GM18873 (cell line): ENCODE measurements at regions not wholly inside any gene's neighbourhood (a gene's known extent, or its start where the extent isn't known, plus 50 kb on each side); places are given as distances from the start of the nearest gene placed in this dataset.
"Not testable (repeated sequence)": the region's sequence is repeated elsewhere in the genome, so short reads cannot be mapped to it uniquely, and the experiment has no call there.

Experiments used
- ATAC-seq: cut with Tn5 transposase; IDR thresholded peaks from one replicate; pipeline ENCODE4 v1.9.1; 2021; ENCODE audit warnings: mild to moderate bottlenecking, moderate library complexity, moderate number of reproducible peaks; ENCODE audit not compliant: unreplicated experiment, low FRiP score

DNA sequence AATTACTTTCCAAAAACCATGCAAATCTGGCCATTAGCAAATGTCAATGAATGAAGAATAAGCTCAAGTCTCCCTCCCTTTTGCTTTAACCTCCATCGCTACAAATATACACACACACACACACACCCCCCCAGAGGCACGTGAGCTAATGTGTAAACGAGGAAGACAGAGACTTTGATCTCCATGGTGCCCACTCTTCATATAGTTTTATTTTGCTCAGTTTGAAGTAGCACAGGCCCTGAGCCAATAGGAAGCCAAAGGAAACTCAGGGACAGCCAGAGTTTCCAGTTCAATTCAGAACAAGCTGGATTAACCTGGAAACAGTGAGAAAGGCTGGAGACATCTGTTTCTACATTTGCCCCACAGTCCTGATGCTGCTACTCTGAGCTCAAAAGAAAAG, 248.4 kb upstream of the MEIS1 start:
- ATAC-seq, result no peak

DNA sequence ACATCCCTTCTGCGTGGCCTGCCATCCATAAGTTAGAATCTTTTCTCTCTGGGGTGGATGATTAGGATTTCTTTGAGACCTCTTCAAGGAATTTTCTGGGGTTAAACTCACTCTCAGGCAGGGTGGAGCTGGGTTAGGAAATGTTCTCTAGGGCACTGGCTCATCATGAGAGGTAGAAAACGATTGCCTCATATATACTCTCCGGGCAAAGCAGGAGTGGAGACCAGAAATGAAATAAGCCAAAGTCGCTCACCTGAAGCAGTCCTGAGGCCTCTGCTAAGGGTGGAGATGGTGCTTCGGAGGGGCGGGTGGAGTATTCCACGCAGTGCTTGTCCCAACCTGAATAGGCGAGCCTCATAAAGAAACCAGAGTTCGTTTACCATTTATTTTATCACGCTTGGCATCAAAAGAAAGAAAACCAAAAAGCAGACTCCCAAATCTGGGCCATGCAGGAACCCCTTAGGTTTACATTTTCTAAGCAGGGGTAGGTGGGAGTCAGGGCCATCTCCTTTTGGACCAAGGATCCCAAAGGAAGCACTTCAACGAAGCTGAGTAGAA, 249.3 kb upstream of the MEIS1 start:
- no peak for ATAC-seq

DNA sequence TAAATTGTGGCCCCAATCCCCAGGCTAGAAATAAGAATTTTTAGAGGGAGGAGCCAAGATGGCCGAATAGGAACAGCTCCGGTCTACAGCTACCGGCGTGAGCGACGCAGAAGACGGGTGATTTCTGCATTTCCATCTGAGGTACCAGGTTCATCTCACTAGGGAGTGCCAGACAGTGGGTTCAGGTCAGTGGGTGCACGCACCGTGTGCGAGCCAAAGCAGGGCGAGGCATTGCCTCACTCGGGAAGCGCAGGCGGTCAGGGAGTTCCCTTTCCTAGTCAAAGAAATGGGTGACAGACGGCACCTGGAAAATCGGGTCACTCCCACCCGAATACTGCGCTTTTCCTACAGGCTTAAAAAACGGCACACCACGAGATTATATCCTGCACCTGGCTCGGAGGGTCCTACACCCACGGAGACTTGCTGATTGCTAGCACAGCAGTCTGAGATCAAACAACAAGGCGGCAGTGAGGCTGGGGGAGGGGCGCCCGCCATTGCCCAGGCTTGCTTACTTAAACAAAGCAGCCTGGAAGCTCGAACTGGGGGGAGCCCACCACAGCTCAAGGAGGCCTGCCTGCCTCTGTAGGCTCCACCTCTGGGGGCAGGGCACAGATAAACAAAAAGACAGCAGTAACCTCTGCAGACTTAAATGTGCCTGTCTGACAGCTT, 257.7 kb upstream of the MEIS1 start:
- ATAC-seq, result not testable (repeated sequence)

DNA sequence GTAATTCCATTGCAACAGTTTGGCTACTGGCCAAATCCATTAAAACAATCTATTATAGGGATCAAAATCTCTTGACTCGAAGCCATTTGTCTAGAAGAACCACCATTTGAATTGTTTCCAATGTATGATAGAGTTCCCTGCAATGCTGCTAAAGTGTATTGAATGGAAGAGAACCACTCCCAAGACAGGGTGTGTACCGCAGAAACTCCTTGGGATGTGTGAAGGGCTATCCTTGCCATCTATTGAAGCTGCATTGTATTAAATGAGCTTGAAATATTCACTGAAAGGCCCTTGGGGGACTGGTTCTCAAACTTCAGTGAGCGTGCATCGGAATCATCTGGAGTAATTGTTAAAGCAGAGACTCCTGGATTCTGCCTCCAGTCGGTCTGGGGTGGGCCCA, 260.4 kb upstream of the MEIS1 start:
- no peak for ATAC-seq

DNA sequence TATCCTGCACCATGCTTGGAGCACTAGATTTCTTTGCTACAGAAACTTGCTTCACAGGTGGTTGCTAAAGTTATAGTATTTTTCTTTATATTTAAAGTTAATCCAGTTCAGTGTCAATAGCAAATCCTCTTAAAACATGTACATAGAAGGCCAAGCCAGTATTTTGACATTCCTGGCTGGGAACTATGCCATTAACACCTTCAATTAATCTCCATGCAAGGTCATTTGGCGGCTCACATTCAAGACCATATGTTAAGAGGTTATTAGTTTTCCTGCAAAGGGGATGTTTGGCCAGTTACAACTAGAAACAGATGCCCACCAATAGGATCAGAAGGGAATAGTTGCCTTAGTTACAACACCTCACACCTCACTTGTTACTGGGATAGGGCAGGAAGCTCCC, 261.3 kb upstream of the MEIS1 start:
- ATAC-seq, result no peak

DNA sequence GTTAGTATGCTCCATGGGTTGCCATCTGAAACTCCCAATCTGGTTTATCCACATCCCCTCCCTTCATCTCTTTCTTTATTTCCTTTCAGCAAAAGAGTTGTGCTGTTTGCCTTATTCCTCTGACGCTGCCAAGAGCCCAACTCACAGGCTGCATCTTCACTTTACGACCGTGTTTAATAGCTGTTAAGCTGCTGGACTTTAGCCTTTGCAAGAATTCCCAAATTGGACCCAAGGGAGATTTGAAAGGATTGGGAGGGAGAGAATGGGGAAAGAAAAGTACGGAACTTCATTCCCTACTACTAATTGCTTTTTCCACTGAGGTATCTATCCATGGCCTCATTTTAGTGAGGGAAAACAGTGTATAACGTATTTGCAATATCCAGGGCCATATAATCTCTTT, 263.4 kb upstream of the MEIS1 start:
- ATAC-seq, result no peak

DNA sequence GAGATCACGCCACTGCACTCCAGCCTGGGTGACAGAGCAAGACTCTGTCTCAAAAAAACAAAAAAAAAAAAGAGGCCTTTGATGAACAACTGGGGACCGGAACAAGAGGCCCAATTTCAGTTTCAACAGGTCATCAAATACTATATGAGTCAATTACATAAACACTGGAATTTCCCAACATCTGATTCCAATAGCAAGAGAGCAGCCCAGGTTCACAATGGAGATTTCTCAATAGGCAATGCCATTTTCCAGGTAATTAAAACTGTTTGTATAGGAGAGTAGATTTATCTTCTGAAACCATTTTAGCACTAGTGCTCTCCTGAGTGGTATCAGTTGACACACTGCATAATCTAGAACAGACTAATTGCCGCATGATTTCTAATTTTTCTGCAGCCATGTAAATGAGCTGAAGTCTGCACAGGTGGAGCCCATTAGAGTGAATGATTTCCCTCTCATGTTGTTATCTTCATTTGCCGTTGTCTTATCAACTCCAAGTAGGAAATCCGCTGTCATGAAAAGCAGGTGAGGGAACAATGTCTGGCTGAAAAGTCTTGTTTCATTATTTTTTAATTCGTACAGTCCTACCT, 264.1 kb upstream of the MEIS1 start:
- no peak for ATAC-seq

- no peak for ATAC-seq
Observed at GRCh38 chr2:66169076-66169475, 265.8 kb upstream of the MEIS1 start.

GRCh38 chr2:66164470-66164869, 270.5 kb upstream of the MEIS1 start:
- ATAC-seq, result no peak

GRCh38 chr2:66156171-66156570, 278.8 kb upstream of the MEIS1 start:
- no peak for ATAC-seq

DNA sequence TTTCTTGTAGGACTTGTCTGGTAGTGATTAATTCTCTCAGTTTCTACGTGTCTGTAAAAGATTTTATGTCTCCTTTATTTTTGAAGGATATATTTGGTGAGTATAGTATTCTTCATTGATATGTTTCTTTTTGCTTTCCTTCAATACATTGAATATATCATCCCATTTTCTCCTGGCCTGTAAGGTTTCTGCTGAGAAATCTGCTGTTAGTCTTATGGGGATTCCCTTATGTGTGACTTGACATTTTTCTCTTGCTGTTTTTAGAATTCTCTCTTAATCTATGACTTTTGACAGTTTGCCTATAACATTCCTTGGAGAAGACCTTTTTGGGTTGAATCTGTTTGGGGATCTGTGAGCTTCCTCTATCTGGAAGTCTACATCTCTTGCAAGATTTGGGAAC, 281.0 kb upstream of the MEIS1 start:
- no peak for ATAC-seq

DNA sequence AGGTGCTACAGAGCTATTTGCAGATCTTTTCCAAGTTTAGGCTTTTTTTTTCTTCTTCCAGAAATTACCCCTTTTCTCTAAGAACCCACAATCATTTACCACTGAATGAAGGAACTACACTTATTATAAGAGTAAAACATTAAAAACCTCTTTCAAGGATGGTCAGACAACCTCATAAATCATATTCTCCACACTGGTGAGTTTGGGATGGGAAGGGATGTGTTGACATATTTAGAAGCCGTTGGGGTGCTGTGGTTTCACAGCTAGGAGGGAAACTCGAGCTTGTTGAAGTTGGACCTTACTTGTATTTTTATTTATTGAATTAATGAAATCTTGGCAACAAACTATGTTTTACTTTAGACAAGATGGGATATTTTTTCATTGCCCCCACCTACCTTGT, 289.4 kb upstream of the MEIS1 start:
- no peak for ATAC-seq

- not testable (repeated sequence) for ATAC-seq
Observed at GRCh38 chr2:66144324-66144723, 290.6 kb upstream of the MEIS1 start.

DNA sequence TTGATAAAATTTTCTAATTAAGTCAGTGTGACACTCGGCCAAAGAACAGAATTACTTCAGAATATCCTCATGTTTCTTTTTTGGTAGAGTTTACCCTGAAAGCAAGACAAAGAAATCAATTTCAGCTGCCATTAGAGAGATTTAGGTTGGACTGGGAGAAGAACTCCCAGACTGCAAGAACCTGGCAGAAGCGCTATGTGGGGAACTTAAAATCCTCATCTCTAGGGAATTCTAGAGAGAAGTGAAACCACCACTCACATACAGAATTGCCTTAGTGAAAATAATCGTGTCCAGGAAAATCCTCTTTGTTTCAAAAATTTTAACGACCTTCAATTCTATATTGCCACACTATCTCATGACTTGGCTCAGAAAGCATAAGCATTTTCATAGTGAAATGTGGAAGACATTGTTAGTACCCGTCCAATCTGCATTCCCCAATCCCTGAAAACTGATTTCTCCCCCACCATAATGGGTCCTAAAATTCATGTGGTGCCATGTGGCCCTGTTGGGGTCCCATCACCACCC, 297.3 kb upstream of the MEIS1 start:
- no peak for ATAC-seq

DNA sequence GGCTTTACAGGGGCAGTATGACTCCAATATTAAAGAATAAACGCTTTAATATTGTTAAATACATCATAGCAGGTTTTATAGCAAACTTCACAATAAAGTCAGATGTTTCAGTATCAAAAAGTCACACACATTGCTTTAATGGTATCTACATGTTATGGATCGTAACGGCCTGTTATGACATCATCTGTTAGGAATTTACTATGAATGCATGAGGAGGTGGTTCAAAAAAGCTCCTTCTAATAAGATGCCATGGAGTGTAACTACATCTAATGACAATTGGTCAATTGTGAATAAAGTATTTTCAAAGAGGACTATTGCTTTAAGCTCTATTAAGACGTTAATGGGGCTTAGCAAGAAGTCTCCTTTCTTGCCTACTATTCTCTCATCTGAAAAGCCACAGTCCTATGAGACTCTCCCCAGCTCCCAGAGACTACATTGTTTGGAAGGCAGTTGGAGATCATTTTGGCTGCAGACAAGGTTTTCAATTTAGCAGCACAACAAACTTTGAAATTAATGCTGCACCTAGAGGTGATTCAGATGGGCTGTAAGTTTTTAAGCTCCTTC, 300.7 kb upstream of the MEIS1 start:
- ATAC-seq, result no peak

GRCh38 chr2:66127656-66128055, 307.3 kb upstream of the MEIS1 start:
- no peak for ATAC-seq

DNA sequence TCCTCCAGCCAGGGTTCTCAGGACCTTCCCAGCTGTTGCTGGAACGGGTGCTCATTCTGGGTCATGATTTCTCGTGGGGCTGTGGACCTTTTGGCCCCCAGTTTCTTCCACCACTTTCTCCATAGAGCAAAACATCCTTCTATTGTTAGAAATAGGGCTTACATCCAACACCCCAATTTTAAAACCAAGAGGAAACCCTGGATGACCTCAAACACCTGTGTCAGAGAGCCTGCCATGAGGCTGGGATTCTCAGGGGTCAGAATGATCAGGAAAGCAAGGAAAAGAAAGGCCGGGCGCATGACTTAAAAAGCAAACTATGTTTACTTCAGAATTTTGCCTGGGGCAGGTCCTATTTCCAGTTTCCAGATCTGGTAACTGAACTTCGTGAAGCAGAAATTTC, 307.9 kb upstream of the MEIS1 start:
- ATAC-seq, result no peak

GRCh38 chr2:66125951-66126350, 309.0 kb upstream of the MEIS1 start:
- no peak for ATAC-seq

- no peak for ATAC-seq
Observed at GRCh38 chr2:66122516-66122915, 312.4 kb upstream of the MEIS1 start.

- ATAC-seq, result no peak
Observed at GRCh38 chr2:66121946-66122345, 313.0 kb upstream of the MEIS1 start.

- no peak for ATAC-seq
Observed at GRCh38 chr2:66113988-66114625, 320.8 kb upstream of the MEIS1 start.
